Stimulated activated CD8-positive, alpha-beta memory T cell treated with anti-CD3 and anti-CD28 coated beads, Interleukin-2, amount 100 ng/mL, for 1 hour (primary cell): ENCODE measurements at regions not wholly inside any gene's neighbourhood (a gene's known extent, or its start where the extent isn't known, plus 50 kb on each side); places are given as distances from the start of the nearest gene placed in this dataset.

Experiments used
- DNase-seq, 2 donors: peaks; one replicate each; pipeline ENCODE4 v3.0.0-alpha.2; 2020; ENCODE audit warnings: low read depth in 2 of 2

- no peak for DNase-seq
These were observed 339.5 kb upstream of the MKI67 start for GRCh38 chr10:128465697-128466096.

GRCh38 chr10:128466831-128467371 is 340.7 kb upstream of the MKI67 start:
- no peak for DNase-seq

GRCh38 chr10:128468462-128468861 is 342.2 kb upstream of the MKI67 start:
- DNase-seq, result no peak

GRCh38 chr10:128469515-128469914 is 343.3 kb upstream of the MKI67 start:
- DNase-seq, result no peak

- DNase-seq, result no peak
These were observed 344.2 kb upstream of the MKI67 start for GRCh38 chr10:128470321-128470965.

GRCh38 chr10:128471151-128471550 is 344.9 kb upstream of the MKI67 start:
- DNase-seq, result no peak

GRCh38 chr10:128472196-128472595 is 346.0 kb upstream of the MKI67 start:
- DNase-seq, result no peak

- DNase-seq, result no peak
These were observed 347.2 kb upstream of the MKI67 start for GRCh38 chr10:128473396-128473795.

GRCh38 chr10:128473911-128474310 is 347.7 kb upstream of the MKI67 start:
- no peak for DNase-seq

GRCh38 chr10:128474571-128474970 is 348.3 kb upstream of the MKI67 start:
- no peak for DNase-seq

- DNase-seq, result no peak
These were observed 349.6 kb upstream of the MKI67 start for GRCh38 chr10:128475686-128476367.

GRCh38 chr10:128476368-128476725 is 350.1 kb upstream of the MKI67 start:
- no peak for DNase-seq

GRCh38 chr10:128476845-128477244 is 350.6 kb upstream of the MKI67 start:
- no peak for DNase-seq

GRCh38 chr10:128480601-128481000 is 354.4 kb upstream of the MKI67 start:
- no peak for DNase-seq

GRCh38 chr10:128481152-128481840 is 355.1 kb upstream of the MKI67 start:
- DNase-seq, result no peak

- DNase-seq, result no peak
These were observed 355.8 kb upstream of the MKI67 start for GRCh38 chr10:128482052-128482451.

- no peak for DNase-seq
These were observed 357.0 kb upstream of the MKI67 start for GRCh38 chr10:128483216-128483615.

- no peak for DNase-seq
These were observed 357.8 kb upstream of the MKI67 start for GRCh38 chr10:128484041-128484440.

GRCh38 chr10:128485701-128486235 is 359.5 kb upstream of the MKI67 start:
- no peak for DNase-seq

GRCh38 chr10:128487517-128487916 is 361.3 kb upstream of the MKI67 start:
- no peak for DNase-seq

GRCh38 chr10:128489324-128490247 is 363.4 kb upstream of the MKI67 start:
- no peak for DNase-seq
